T-helper 9 cell (primary cell): ENCODE measurements at regions not wholly inside any gene's neighbourhood (a gene's known extent, or its start where the extent isn't known, plus 50 kb on each side); places are given as distances from the start of the nearest gene placed in this dataset.

Experiments
- DNase-seq: peaks from one replicate; pipeline ENCODE4 v3.0.0-alpha.2; 2020

GRCh38 chr1:29642519-29642918, 406.2 kb downstream of the PTPRU start:
- no peak for DNase-seq

DNA sequence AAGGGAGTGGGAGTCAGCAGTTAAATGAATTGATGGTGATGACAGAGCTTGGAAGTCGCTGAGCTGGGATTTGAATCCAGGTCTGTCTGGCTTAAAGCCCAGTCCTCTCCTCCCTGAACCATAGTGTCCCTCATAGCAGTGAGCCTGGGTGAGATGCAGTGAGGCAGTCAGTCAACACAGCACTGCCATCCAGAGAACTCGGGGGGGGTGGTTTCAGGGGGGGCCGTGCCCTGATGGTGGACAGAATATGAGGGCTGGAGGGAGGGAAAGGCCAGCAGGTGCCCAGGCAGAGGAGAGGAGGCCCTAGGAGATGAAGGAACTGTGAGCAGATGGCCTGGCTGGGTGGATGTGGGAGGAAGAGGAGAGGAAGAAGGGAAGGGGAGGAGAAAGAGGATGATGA, 405.6 kb downstream of the PTPRU start:
- no peak for DNase-seq

DNA sequence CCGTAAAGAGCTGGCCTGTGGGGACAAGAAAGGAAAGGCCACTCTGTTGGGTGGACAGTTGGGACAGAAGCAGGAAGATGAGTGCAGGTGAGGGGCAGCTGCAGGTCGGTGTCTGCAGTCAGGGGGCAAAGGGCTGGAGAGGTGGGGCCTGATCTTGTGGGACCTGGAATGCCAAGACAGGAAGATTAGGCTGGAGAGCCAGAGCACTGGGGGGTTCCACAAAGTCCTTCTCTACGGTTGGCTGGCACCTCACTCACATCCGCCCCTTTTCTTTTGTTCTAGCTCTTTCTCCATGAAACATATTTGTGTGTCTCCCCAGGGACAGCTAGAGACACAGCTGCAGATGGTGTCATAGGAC, 404.1 kb downstream of the PTPRU start:
- DNase-seq, result no peak

GRCh38 chr1:29639741-29640427, 403.6 kb downstream of the PTPRU start:
- DNase-seq, result no peak

GRCh38 chr1:29639156-29639736, 402.9 kb downstream of the PTPRU start:
- DNase-seq, result no peak

- DNase-seq, result no peak
Measured at GRCh38 chr1:29638281-29638680, 402.0 kb downstream of the PTPRU start.

DNA sequence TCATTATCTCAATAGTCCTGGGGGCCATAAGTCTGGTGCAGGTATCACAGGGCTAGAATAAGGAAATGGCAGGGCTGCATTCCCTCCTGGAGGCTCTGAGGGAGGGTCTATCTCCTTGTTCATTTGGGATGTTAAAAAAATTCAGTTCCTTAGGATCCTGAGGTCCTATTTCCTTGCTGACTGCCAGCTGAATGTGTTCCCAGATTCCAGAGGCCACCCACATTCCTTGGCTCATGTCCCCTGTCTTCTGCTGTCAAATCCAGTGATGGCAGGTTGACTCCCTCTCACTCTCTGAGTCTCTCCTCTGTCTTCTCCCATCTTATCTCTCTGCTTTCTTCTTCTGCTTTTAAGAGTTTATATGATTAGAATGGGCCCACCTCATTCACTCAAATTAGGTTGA, 400.6 kb downstream of the PTPRU start:
- no peak for DNase-seq

DNA sequence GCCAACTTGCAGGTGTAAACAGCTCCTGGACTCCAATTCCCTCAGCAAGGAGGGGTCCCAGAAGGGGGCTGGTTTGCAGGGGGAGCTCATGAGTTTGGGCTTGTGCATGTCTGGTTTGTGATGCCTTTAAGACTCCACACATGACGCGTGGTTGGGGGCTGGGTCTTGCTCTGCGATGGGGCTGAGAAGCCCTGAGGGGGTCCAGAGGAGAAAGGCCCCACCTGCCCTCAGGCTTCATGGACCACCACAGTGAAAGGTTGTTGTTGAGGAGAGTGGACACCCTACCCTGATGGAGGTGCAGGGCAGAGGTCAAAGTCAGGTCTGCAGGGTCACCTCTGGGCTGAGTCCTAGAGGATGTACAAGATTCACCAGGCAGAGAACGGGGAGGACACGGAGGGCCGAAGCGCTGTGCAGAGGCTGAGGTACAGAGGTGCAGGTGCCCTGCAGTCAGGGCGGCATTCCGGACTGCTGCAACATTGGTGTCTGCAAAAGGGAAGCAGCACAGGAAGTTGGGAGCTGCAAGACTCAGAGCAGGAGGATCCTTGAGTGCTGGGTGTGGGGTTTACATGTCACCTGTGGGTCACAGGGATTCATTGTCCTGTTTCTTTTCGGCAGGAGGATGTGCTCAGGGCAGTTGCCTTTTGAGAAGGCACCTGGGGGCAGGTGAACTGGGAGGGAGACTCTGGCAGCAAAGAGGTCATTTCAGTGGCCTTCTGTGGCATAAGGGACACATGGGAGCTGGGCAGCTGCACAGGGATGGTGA, 399.4 kb downstream of the PTPRU start:
- DNase-seq, result no peak

DNA sequence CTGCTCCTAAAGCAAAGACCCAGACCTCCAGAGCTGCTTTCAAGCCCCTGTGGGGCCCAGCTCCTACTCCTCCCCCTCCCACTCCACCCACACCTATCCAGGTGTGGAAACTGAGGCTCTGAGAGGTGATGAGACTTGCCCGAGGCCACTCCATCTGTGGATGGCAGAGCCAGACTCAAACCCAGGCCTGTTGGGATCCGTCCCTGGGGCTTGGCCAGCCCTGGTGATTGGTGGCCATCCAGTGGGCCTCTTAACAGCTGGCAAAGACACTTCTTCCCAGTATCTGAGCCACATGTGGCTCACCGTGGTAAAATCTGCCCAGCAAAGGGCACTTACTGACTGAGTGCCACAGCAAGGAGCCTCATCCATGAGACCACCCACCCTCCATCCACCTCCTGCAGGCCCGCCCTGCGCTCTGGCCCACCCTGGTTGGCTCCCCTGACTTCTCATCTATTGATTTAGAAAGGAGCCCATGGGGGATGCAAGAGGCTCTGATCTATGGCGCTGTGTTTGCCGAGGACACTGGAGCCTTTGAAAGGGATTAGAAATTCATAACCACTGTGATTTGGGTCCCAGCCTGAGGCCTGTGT, 398.5 kb downstream of the PTPRU start:
- no peak for DNase-seq

GRCh38 chr1:29634324-29634723, 398.0 kb downstream of the PTPRU start:
- DNase-seq, result no peak

DNA sequence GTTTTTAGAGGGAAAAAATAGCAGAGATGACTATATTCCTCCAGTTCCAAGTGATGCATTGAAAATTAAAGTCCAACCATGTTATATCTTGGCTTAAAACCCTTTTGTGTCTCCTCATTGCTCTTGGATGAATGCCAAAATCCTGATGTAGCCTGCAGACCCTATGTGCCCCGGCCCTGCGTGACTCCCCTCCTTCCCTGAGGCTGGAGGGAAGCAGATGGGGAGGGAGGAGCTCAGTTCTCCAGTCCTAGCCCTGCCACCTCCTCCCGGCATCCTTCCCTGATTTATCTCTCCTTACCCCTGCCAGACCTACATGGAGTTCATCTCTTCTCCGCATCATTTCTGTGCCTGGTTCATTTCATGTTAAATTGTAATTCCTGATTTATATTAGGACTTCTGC, 397.4 kb downstream of the PTPRU start:
- no peak for DNase-seq

DNA sequence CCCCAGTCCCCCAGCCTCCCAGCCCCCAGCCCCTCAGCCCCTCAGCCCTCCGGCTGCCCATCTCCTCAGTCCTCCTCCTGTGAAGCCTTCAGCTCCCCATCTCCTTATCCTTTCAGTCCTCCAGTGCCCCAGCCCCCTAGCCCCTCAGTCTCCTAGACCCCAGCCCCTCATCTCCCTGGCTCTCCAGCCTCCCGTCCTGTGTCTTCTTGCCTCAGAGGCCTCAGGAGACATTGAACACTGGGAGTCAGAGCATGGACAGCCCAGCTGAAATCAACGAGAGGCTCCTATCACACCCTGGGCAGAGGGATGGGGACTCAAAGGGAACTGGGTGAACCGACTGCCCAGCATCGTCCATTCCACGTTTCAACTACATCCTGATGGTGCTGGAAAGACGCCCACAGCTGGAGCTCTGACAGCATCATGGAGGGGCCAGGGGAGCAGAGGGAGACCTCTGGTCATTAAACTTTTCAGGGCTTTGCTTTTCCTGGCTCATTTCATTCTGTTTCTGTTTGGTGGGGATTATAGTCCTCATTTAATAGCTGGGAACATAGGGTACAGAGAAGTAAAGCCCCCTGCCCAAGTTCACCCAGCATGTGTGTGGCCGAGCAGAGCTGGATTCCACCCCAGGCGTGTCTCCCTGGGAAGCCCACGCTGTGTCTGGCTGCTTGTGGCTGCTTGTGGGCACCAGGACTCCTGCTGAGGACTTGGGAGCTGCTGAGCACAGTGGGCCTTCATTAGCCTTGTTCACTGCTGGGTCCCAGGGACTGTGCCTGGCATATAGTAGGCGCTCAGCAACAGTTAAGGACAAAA, 396.7 kb downstream of the PTPRU start:
- no peak for DNase-seq

DNA sequence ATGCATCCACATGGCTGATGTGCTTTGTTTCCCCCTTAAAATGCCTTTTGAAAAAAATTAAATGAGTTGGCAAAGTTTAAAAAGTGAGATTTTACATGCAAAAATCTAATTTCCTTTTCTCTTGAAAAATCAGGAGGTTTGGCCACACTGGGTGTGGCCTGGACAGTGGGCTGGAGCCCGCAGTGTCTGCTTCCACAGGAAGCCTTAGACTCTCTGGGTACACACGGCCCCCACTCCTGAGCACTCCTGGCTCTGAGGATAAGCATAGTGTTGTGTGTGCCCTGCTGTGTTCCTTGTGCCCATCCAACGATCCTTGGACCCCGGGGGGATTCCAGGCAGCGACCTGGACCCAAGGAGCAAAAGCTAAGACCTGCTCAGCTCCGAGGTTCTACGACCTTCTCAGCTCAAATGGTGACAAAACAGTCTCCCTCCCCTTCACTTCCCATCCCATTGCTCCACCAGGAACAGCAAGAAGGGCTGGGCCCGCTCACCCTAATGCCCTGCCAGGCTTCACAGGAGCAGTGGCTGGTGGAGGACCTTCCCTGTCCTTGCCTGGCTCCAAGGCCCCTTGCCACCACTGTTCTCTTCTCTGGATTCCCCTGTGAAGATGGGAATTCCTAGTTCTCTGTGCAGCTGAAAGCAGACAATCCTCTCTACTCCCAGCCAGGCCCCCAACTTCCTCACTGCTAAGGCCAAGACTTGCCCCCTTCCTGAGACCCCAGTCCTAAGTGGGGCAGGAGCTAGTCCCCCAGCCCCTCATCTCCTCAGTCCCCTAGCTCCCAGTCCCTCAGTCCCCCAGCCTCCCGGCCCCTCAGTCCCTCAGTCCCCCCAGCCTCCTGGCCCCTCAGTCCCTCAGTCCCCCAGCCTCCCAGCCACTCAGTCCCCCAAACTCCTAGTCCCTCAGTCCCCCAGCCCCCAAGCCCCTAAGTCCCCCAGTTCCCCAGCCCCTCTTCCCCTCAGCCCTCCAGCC, 395.8 kb downstream of the PTPRU start:
- DNase-seq, result no peak

DNA sequence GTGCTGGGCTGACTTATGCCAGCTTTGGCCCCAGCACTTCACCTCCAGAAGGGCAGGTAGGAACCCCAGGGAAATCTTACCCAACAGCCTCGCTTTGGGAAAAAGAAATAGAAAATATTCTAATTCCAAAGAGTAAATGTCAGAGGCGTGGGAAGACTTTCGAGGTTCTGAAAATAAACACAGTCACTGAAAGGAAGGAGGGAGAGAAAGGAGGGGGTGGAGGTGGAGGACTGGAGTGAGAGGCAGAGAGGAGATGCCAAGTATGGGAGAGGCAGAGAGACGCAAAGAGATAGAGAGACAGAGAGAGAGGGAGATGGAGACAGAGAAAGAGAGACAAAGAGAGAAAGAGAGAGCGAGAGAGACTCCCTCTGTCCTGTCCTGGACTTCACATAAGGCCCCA, 395.0 kb downstream of the PTPRU start:
- no peak for DNase-seq

GRCh38 chr1:29630756-29631155, 394.4 kb downstream of the PTPRU start:
- no peak for DNase-seq

GRCh38 chr1:29629814-29630516, 393.6 kb downstream of the PTPRU start:
- no peak for DNase-seq

GRCh38 chr1:29629401-29629800, 393.1 kb downstream of the PTPRU start:
- no peak for DNase-seq

DNA sequence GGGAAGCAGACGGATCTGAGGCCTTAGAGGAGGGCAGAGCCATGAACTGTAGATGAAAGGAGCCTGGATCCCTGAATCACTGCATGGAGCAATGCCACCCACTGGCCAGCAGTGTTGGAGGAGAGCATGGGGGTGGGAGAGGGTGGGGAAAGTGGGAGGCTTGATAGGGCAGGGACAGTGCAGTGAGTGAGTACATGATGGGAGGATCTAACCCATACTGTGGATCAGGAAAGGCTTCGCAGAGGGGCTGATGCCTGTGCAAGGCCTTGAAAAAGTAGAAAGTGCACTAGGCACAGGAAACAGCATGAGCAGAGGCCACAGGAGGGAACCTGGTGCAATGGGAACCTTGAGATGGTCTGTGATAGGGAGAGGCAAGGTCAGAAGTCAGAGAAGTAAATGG, 391.9 kb downstream of the PTPRU start:
- DNase-seq, result no peak

DNA sequence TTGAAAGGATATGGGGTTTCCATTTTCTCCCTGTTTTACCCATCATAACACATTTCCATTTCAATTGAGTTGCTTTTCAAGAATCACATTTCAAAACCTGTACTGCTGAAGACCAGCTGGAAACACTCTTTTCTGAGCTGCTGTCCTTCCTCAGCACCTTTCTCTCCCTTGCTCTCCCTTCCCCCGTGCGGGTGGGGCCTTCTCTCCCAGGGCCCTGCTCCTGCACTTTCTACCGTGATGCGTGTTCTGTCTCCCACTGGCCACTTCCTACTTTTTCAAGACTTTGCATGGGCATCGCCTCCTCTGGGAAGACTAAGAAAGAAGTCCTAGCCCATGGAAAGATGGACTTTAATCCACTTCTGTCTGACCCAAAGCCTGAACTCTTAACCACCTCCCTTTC, 390.4 kb downstream of the PTPRU start:
- DNase-seq, result no peak

DNA sequence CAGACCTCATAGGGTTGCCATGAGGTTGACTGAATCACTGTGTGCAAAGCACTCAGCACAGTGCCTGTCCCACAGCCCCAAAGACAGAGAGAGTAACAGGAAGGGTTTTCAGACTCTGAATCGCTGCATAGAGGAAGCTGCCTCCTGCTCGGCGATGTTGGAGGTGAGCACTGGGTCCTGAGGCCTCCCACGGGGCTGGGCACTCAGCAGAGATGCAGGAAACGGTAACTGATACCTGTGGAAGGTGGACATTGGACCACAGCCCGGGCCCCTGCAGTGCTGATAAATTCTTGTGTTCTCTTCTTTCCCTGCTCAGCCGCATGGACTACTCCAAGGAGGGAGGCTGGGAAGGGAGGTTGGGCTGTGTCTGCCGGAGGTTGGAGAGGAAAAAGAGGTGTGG, 389.7 kb downstream of the PTPRU start:
- no peak for DNase-seq

GRCh38 chr1:29625084-29625420, 388.7 kb downstream of the PTPRU start:
- no peak for DNase-seq
